ENCODE measurements at regions not wholly inside any gene's neighbourhood (a gene's known extent, or its start where the extent isn't known, plus 50 kb on each side); places are given as distances from the start of the nearest gene placed in this dataset.

DNA sequence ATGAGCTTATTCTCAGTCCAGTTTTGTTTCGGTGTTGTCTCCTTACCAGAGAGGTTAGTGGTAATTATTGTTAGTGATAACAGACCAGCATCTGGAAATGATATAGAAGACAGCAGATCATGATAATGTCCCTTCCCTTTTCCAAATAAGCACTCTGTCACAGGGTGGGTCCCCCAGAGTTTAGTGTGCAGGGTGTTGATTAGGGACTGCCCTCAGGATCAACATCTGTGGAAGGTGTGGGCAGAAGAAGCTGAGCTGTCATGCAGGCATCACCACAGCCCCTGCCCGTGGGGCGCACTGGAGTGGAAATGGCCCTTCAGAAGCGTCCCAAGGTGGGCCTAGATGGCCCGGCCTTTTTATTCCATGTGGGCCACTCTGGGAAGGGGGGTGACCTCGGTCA lies 67.6 kb upstream of the DTNBP1 start:
- Mint-ChIP-seq H3K27me3 (ENCODE audit: low read depth in 3 of 3) (peaks cover 0 to 17% (median 5%) of the 10 kb centered on the region in 3 donors), H3K9me3 (peaks cover 0 to 5% (median 0%) of the 10 kb centered on the region in 7 donors), H3K27ac (no peak overlapping the region), H3K4me3 (no peak overlapping the region), H3K36me3 (no peaks in the 10 kb centered on the region), H3K4me1 (no peaks in the 10 kb centered on the region)
- Histone ChIP-seq H3K4me3 (replicated peaks in 1 of 3; ENCODE audit: low read depth in 2 of 3, low read length in 3 of 3) (no peak overlapping the region), H3K4me2 (replicated peaks; ENCODE audit: extremely low read depth, low read length, poor library complexity, severe bottlenecking) (no peak overlapping the region), H4K20me1 (ENCODE audit: insufficient read depth, low read length) (no peaks in the 10 kb centered on the region), H3K27ac (ENCODE audit: low read depth in 1 of 2, low read length in 2 of 2) (no peak overlapping the region), H3K79me2 (ENCODE audit: insufficient read depth, low read length) (no peaks in the 10 kb centered on the region), H3K4me1 (ENCODE audit: control insufficient read depth in 1 of 2, insufficient read depth in 2 of 2, low read length in 2 of 2) (no peaks in the 10 kb centered on the region), H3K27me3 (ENCODE audit: control insufficient read depth in 2 of 2, insufficient read depth in 2 of 2, low read length in 2 of 2) (no peaks in the 10 kb centered on the region), H2AFZ (ENCODE audit: insufficient read depth, low read depth, low read length, poor library complexity, severe bottlenecking) (no peak overlapping the region), H3K36me3 (replicated peaks in 1 of 2; ENCODE audit: control insufficient read depth in 1 of 2, insufficient read depth in 2 of 2, low read length in 2 of 2) (no peaks in the 10 kb centered on the region), H3K9me3 (replicated peaks in 1 of 2; ENCODE audit: control insufficient read depth in 1 of 2, insufficient read depth in 1 of 2, low read length in 2 of 2) (no peaks in the 10 kb centered on the region), H3K9ac (ENCODE audit: insufficient read depth, low read length, poor library complexity, severe bottlenecking) (no peak overlapping the region)
- DNase-seq: no peak
- 96% methylated on average over 5 of the region's 6 CpGs for WGBS (ENCODE audit: insufficient coverage)
- intact Hi-C loops (cut with micrococcal nuclease): no loop called here
- no peak for TF ChIP-seq CTCF (IDR thresholded peaks at IDR 0.05)

DNA sequence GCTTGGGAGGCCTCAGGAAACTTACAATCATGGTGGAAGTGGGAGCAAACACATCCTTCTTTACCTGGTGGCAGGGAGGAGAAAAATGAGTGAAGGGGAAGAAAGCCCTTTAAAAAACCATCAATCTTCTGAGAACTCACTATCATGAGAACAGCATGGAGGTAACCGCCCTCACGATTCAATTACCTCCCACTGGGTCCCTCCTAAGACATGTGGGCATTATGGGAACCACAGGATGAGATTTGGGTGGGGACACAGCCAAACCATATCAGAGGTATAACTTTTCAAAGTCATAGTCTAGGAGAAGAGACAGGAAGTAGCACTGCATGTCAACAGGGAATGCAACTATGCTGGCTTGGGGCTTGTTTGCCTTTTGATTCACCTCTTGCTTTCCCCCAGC lies 59.9 kb upstream of the DTNBP1 start:
- intact Hi-C loops (cut with micrococcal nuclease): no loop called here
- no peaks in the 10 kb centered on the region for H3K27me3 ChIP-seq (ENCODE audit: control insufficient read depth in 2 of 2, insufficient read depth in 2 of 2, low read length in 2 of 2)
- no peaks in the 10 kb centered on the region for H3K4me1 ChIP-seq (ENCODE audit: control insufficient read depth in 1 of 2, insufficient read depth in 2 of 2, low read length in 2 of 2)
- H3K4me3 Mint-ChIP-seq: no peak overlapping the region
- no peaks in the 10 kb centered on the region for H3K79me2 ChIP-seq (ENCODE audit: insufficient read depth, low read length)
- H2AFZ ChIP-seq (ENCODE audit: insufficient read depth, low read depth, low read length, poor library complexity, severe bottlenecking): no peak overlapping the region
- H3K4me1 Mint-ChIP-seq: no peaks in the 10 kb centered on the region
- no peak overlapping the region for H3K27ac Mint-ChIP-seq
- WGBS (ENCODE audit: insufficient coverage): no CpG with 5 or more reads among the region's 2 CpGs
- no peak overlapping the region for H3K4me2 ChIP-seq (replicated peaks; ENCODE audit: extremely low read depth, low read length, poor library complexity, severe bottlenecking)
- H3K36me3 ChIP-seq (replicated peaks in 1 of 2; ENCODE audit: control insufficient read depth in 1 of 2, insufficient read depth in 2 of 2, low read length in 2 of 2): no peaks in the 10 kb centered on the region
- H3K9me3 Mint-ChIP-seq: peaks cover 0 to 12% (median 5%) of the 10 kb centered on the region in 7 donors
- no peaks in the 10 kb centered on the region for H4K20me1 ChIP-seq (ENCODE audit: insufficient read depth, low read length)
- no peak for DNase-seq
- H3K9ac ChIP-seq (ENCODE audit: insufficient read depth, low read length, poor library complexity, severe bottlenecking): no peak overlapping the region
- H3K27ac ChIP-seq (ENCODE audit: low read depth in 1 of 2, low read length in 2 of 2): no peak overlapping the region
- H3K27me3 Mint-ChIP-seq (ENCODE audit: low read depth in 3 of 3): peaks cover 0 to 2% (median 2%) of the 10 kb centered on the region in 3 donors
- no peaks in the 10 kb centered on the region for H3K36me3 Mint-ChIP-seq
- TF ChIP-seq CTCF (IDR thresholded peaks at IDR 0.05): no peak
- H3K4me3 ChIP-seq (replicated peaks in 1 of 3; ENCODE audit: low read depth in 2 of 3, low read length in 3 of 3): no peak overlapping the region
- no peaks in the 10 kb centered on the region for H3K9me3 ChIP-seq (replicated peaks in 1 of 2; ENCODE audit: control insufficient read depth in 1 of 2, insufficient read depth in 1 of 2, low read length in 2 of 2)

Measured in CD14-positive monocyte (primary cell).